ENCODE measurements at regions not wholly inside any gene's neighbourhood (a gene's known extent, or its start where the extent isn't known, plus 50 kb on each side); places are given as distances from the start of the nearest gene placed in this dataset.
A peak's percentile ranks its signal among the peaks of the same experiment; 100 is the strongest.
"Not testable (repeated sequence)": the region's sequence is repeated elsewhere in the genome, so short reads cannot be mapped to it uniquely, and the experiment has no call there.

DNA sequence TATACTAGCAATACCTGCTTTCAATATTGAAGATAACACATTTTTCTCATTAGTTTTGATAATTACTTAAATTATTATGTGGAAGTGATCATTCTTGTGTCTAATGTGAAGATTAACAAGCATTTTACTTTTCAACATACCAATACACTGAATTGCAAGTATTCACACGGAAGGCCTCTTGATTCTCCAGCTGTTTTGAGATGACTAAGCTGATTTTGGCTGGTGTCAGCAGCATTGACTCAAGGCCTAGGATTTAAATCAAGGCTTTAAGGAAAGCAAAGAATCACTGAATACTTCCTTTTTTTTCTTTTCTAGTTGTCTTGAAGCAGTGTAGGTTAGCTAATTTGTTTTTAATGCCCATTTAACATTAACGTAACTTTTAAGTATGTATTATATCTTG lies 373.7 kb downstream of the SRGAP2C start:
- DNase-seq (ENCODE audit: low spot score in 2 of 2), result peak in 1 of 2 donors; percentile 16
- no peak for TF ChIP-seq POLR2A (IDR thresholded peaks at IDR 0.05)
- no peak for TF ChIP-seq CTCF (IDR thresholded peaks at IDR 0.05)
- intact Hi-C loops (cut with DNase I; ENCODE audit: low total_unique reads), result no loop called here
- H3K4me3 ChIP-seq (ENCODE audit: low read depth, poor library complexity, severe bottlenecking), result no peak overlapping the region
- 39 to 49% methylated on average over 2 of the region's 2 CpGs for WGBS, 2 donors

- DNase-seq (ENCODE audit: low spot score in 2 of 2), result no peak
- intact Hi-C loops (cut with DNase I; ENCODE audit: low total_unique reads), result no loop called here
- H3K4me3 ChIP-seq (ENCODE audit: low read depth, poor library complexity, severe bottlenecking), result no peak overlapping the region
- WGBS, 2 donors, result 51 to 53% methylated on average over 4 of the region's 4 CpGs
- TF ChIP-seq CTCF (IDR thresholded peaks at IDR 0.05), result no peak
Measured at GRCh38 chr1:121566346-121566745, 381.6 kb downstream of the SRGAP2C start.

DNA sequence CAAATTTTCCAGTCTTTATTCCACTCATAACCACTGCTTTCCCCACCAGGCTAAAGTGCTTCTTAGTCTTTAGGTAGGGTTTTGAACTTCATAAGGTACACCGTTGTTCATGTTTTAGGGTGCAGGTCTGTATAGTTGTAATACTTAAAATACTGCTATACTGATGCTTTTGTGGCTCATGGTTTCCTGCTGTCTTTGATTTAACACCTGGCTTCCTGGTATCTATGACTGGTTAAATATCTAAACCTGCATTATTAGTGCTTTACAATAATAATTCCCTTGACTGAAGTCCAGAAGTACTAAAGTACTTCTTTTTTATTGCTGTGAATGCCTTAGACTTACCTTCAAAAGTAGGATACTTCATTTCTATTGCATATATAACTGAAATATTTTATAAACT lies 384.7 kb downstream of the SRGAP2C start:
- DNase-seq (ENCODE audit: low spot score in 2 of 2), result no peak
- no peak overlapping the region for H3K4me3 ChIP-seq (ENCODE audit: low read depth, poor library complexity, severe bottlenecking)
- TF ChIP-seq POLR2A (IDR thresholded peaks at IDR 0.05), result no peak
- TF ChIP-seq CTCF (IDR thresholded peaks at IDR 0.05), result no peak
- WGBS, 2 donors, result 76 to 90% methylated on average over 1 of the region's 1 CpG
- intact Hi-C loops (cut with DNase I; ENCODE audit: low total_unique reads), result no loop called here

GRCh38 chr1:121573881-121574504 lies 389.2 kb downstream of the SRGAP2C start:
- intact Hi-C loops (cut with DNase I; ENCODE audit: low total_unique reads); H3K4me3 ChIP-seq (ENCODE audit: low read depth, poor library complexity, severe bottlenecking); DNase-seq (ENCODE audit: low spot score in 2 of 2): not testable (repeated sequence)
- 85 to 90% methylated on average over 11 of the region's 11 CpGs for WGBS, 2 donors

GRCh38 chr1:121574505-121574899 lies 389.7 kb downstream of the SRGAP2C start:
- intact Hi-C loops (cut with DNase I; ENCODE audit: low total_unique reads); DNase-seq (ENCODE audit: low spot score in 2 of 2): not testable (repeated sequence)

DNA sequence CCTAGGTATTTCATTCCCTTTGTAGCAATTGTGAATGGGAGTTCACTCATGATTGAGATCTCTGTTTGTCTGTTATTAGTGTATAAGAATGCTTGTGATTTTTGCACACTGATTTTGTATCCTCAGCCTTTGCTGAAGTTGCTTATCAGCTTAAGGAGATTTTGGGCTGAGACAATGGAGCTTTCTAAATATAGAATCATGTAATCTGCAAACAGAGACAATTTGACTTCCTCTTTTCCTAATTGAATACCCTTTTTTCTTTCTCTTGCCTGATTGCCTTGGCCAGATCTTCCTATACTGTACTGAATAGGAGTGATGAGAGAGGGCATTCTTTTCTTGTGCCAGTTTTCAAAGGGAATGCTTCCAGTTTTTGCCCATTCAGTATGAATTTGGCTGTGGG lies 398.1 kb downstream of the SRGAP2C start:
- intact Hi-C loops (cut with DNase I; ENCODE audit: low total_unique reads); H3K4me3 ChIP-seq (ENCODE audit: low read depth, poor library complexity, severe bottlenecking): not testable (repeated sequence)

More at GRCh38 chr1:121574505-121574899, 389.7 kb downstream of the SRGAP2C start:
- H3K4me3 ChIP-seq (ENCODE audit: low read depth, poor library complexity, severe bottlenecking), result not testable (repeated sequence)
- WGBS, 2 donors, result 88 to 94% methylated on average over 11 to 12 of the region's 12 CpGs

DNA sequence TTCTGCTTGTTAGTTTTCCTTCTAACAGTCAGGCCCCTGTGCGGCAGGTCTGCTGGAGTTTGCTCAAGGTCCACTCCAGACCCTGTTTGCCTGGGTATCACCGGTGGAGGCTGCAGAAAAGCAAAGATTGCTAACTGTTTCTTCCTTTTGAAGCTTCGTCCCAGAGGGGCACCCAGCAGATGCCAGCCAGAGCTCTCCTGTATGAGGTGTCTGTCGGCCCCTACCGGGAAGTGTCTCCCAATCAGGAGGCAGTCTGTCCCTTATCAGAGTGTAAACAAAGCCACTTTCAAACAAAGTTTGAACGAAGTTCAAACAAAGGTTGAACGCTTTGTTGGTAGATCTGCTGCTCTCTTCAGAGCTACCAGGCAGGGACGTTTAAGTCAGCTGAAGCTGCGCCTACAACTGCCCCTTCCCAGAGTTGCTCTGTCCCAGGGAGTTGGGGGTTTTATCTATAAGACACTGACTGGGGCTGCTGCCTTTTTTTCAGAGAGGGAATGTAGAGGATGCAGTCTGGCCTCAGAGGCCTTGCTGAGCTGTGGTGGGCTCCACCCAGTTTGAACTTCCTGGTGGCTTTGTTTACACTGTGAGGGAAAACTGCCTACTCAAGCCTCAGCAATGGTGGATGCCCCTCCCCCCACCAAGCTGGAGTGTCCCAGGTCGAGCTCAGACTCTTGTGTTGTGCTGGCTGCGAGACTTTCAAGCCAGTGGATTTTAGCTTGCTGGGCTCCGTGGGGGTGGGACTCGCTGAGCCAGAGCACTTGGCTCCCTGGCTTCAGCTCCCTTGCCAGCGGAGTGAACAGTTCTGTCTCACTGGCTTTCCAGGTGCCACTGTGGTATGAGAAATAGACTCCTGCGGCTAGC lies 401.8 kb downstream of the SRGAP2C start:
- no peak for DNase-seq (ENCODE audit: low spot score in 2 of 2)
- intact Hi-C loops (cut with DNase I; ENCODE audit: low total_unique reads), result no loop called here
- H3K4me3 ChIP-seq (ENCODE audit: low read depth, poor library complexity, severe bottlenecking), result no peak overlapping the region
- 79 to 81% methylated on average over 12 to 15 of the region's 15 CpGs for WGBS, 2 donors
- TF ChIP-seq CTCF (IDR thresholded peaks at IDR 0.05) (no peak), POLR2A (IDR thresholded peaks at IDR 0.05) (no peak)

More for the DNA sequence above, 398.1 kb downstream of the SRGAP2C start:
- not testable (repeated sequence) for DNase-seq (ENCODE audit: low spot score in 2 of 2)
